ENCODE measurements at regions not wholly inside any gene's neighbourhood (a gene's known extent, or its start where the extent isn't known, plus 50 kb on each side); places are given as distances from the start of the nearest gene placed in this dataset.
"Not testable (repeated sequence)": the region's sequence is repeated elsewhere in the genome, so short reads cannot be mapped to it uniquely, and the experiment has no call there.

DNA sequence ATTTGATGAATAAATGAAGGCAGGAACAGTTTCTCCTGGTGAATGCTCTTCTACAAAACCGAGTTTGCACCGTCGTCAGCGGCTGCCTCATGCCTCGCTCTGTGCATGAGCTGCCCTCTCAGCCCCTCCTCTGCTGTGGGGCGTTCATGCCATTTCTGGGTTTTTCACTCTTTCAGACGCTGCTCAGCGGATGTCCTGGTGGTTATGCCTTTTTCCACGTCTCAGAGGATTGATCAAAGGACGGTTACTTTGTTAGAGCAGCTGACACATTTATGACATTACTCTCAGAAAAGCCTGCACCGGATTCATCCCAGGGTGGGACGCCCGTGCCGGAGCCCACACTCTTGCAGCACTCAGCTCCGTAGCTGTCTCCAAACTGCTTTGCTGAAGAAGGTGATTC lies 195.9 kb upstream of the PPP1R26 start:
- intact Hi-C loops (cut with micrococcal nuclease): no loop called here
- Histone ChIP-seq H3K4me3 (ENCODE audit: control extremely low read depth in 1 of 5, extremely low read depth in 1 of 5, insufficient read depth in 1 of 5, low read depth in 2 of 5, low read length in 4 of 5) (no peak overlapping the region), H3K4me1 (ENCODE audit: control insufficient read depth in 2 of 2, insufficient read depth in 2 of 2, low read length in 2 of 2) (no peaks in the 10 kb centered on the region), H3K9ac (ENCODE audit: low read length) (no peak overlapping the region), H3K36me3 (replicated peaks in 1 of 2; ENCODE audit: control extremely low read depth in 1 of 2, control insufficient read depth in 1 of 2, extremely low read depth in 1 of 2, insufficient read depth in 2 of 2, low read length in 1 of 2) (no peaks in the 10 kb centered on the region), H3K79me2 (ENCODE audit: control insufficient read depth, insufficient read depth, low read length) (no peaks in the 10 kb centered on the region), H3K9me3 (ENCODE audit: control extremely low read depth in 1 of 3, control insufficient read depth in 2 of 3, insufficient read depth in 1 of 3, low read length in 2 of 3) (peaks cover 0 to 15% (median 0%) of the 10 kb centered on the region in 3 donors), H4K20me1 (ENCODE audit: control insufficient read depth, insufficient read depth, low read length, poor library complexity, severe bottlenecking) (no peaks in the 10 kb centered on the region), H3K4me2 (replicated peaks; ENCODE audit: low read depth, low read length, poor library complexity, severe bottlenecking) (no peak overlapping the region), H2AFZ (ENCODE audit: insufficient read depth, low read depth, low read length, poor library complexity, severe bottlenecking) (no peak overlapping the region), H3K27me3 (replicated peaks in 1 of 4; ENCODE audit: control extremely low read depth in 1 of 4, control insufficient read depth in 3 of 4, insufficient read depth in 4 of 4, low read length in 3 of 4) (no peaks in the 10 kb centered on the region), H3K27ac (ENCODE audit: low read length in 2 of 2) (no peak overlapping the region)
- Mint-ChIP-seq H3K27ac (no peak overlapping the region), H3K4me1 (no peaks in the 10 kb centered on the region), H3K9me3 (ENCODE audit: insufficient read depth) (no peaks in the 10 kb centered on the region), H3K4me3 (no peak overlapping the region), H3K27me3 (no peaks in the 10 kb centered on the region)
- ATAC-seq (ENCODE audit: low read depth): no peak
- ChIA-PET CTCF (no interaction called here), POLR2A (no interaction called here)
- 67% methylated on average over 7 of the region's 15 CpGs for WGBS (ENCODE audit: insufficient coverage)
- no peak for DNase-seq
- TF ChIP-seq CTCF (IDR thresholded peaks at IDR 0.05) (no peak), EZH2 (IDR thresholded peaks at IDR 0.05; ENCODE audit: borderline replicate concordance, insufficient read depth, low read depth, low read length, poor library complexity, severe bottlenecking) (no peak)

DNA sequence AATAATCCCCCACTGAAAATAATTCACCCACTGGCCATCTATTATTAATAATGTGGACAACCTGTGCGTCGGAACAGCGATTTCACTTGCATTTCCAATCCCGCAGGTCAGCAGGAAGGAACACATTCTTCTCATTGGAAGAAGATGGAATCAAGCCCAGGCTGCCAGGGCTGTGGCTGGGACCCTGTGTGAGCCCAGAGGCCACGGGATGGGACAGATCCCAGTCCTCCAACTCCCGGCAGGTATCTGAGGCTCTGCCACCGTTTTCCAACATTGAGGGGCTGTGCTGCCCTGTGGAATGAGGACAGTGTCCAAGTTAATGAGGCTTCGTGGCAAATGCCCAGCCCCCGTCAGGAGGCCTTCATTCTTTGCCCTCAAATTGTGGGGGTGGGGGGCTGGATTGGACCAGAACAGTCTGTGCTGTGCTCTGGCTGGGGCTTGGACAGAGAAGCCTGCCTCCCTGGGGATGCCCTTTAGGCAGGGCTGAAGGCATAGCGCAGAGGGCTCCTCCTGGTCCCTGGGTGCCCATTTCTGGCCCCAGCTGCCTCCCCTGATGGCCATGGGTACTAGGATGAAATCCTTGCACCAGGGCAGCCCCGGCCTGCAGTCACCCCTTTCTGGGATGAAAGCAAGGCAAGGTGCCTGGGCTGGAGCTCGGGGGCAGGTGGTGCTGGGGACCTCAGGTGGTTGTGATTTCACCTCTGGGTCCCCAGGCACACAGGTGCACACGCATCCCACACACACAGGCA lies 195.0 kb upstream of the PPP1R26 start:
- Histone ChIP-seq H2AFZ (ENCODE audit: insufficient read depth, low read depth, low read length, poor library complexity, severe bottlenecking) (no peak overlapping the region), H3K27me3 (replicated peaks in 1 of 4; ENCODE audit: control extremely low read depth in 1 of 4, control insufficient read depth in 3 of 4, insufficient read depth in 4 of 4, low read length in 3 of 4) (no peaks in the 10 kb centered on the region), H3K4me2 (replicated peaks; ENCODE audit: low read depth, low read length, poor library complexity, severe bottlenecking) (no peak overlapping the region), H4K20me1 (ENCODE audit: control insufficient read depth, insufficient read depth, low read length, poor library complexity, severe bottlenecking) (no peaks in the 10 kb centered on the region), H3K27ac (ENCODE audit: low read length in 2 of 2) (no peak overlapping the region), H3K79me2 (ENCODE audit: control insufficient read depth, insufficient read depth, low read length) (no peaks in the 10 kb centered on the region), H3K36me3 (replicated peaks in 1 of 2; ENCODE audit: control extremely low read depth in 1 of 2, control insufficient read depth in 1 of 2, extremely low read depth in 1 of 2, insufficient read depth in 2 of 2, low read length in 1 of 2) (no peaks in the 10 kb centered on the region), H3K4me1 (ENCODE audit: control insufficient read depth in 2 of 2, insufficient read depth in 2 of 2, low read length in 2 of 2) (no peaks in the 10 kb centered on the region), H3K9ac (ENCODE audit: low read length) (no peak overlapping the region), H3K9me3 (ENCODE audit: control extremely low read depth in 1 of 3, control insufficient read depth in 2 of 3, insufficient read depth in 1 of 3, low read length in 2 of 3) (peaks cover 0 to 15% (median 0%) of the 10 kb centered on the region in 3 donors), H3K4me3 (ENCODE audit: control extremely low read depth in 1 of 5, extremely low read depth in 1 of 5, insufficient read depth in 1 of 5, low read depth in 2 of 5, low read length in 4 of 5) (no peak overlapping the region)
- ChIA-PET CTCF (no interaction called here), POLR2A (no interaction called here)
- Mint-ChIP-seq H3K4me3 (no peak overlapping the region), H3K27me3 (peaks cover 5% of the 10 kb centered on the region), H3K9me3 (ENCODE audit: insufficient read depth) (no peaks in the 10 kb centered on the region), H3K27ac (no peak overlapping the region), H3K4me1 (no peaks in the 10 kb centered on the region)
- DNase-seq: no peak
- TF ChIP-seq EZH2 (IDR thresholded peaks at IDR 0.05; ENCODE audit: borderline replicate concordance, insufficient read depth, low read depth, low read length, poor library complexity, severe bottlenecking) (no peak), CTCF (IDR thresholded peaks at IDR 0.05) (no peak)
- ATAC-seq (ENCODE audit: low read depth): no peak
- 86% methylated on average over 13 of the region's 13 CpGs for WGBS (ENCODE audit: insufficient coverage)
- intact Hi-C loops (cut with micrococcal nuclease): no loop called here

GRCh38 chr9:135286187-135286925 lies 193.2 kb upstream of the PPP1R26 start:
- WGBS (ENCODE audit: insufficient coverage): 86% methylated on average over 31 of the region's 33 CpGs
- CTCF ChIA-PET; intact Hi-C loops (cut with micrococcal nuclease); H3K79me2 ChIP-seq (ENCODE audit: control insufficient read depth, insufficient read depth, low read length); H3K4me2 ChIP-seq (replicated peaks; ENCODE audit: low read depth, low read length, poor library complexity, severe bottlenecking); H3K36me3 ChIP-seq (replicated peaks in 1 of 2; ENCODE audit: control extremely low read depth in 1 of 2, control insufficient read depth in 1 of 2, extremely low read depth in 1 of 2, insufficient read depth in 2 of 2, low read length in 1 of 2); H3K27ac Mint-ChIP-seq; H3K4me1 ChIP-seq (ENCODE audit: control insufficient read depth in 2 of 2, insufficient read depth in 2 of 2, low read length in 2 of 2); H3K9me3 Mint-ChIP-seq (ENCODE audit: insufficient read depth); H4K20me1 ChIP-seq (ENCODE audit: control insufficient read depth, insufficient read depth, low read length, poor library complexity, severe bottlenecking); H3K4me3 ChIP-seq (ENCODE audit: control extremely low read depth in 1 of 5, extremely low read depth in 1 of 5, insufficient read depth in 1 of 5, low read depth in 2 of 5, low read length in 4 of 5); H3K4me3 Mint-ChIP-seq; H3K4me1 Mint-ChIP-seq; H3K9ac ChIP-seq (ENCODE audit: low read length); POLR2A ChIA-PET; H2AFZ ChIP-seq (ENCODE audit: insufficient read depth, low read depth, low read length, poor library complexity, severe bottlenecking); H3K27ac ChIP-seq (ENCODE audit: low read length in 2 of 2); ATAC-seq (ENCODE audit: low read depth); H3K27me3 ChIP-seq (replicated peaks in 1 of 4; ENCODE audit: control extremely low read depth in 1 of 4, control insufficient read depth in 3 of 4, insufficient read depth in 4 of 4, low read length in 3 of 4); DNase-seq: not testable (repeated sequence)
- peaks cover 0 to 15% (median 0%) of the 10 kb centered on the region in 3 donors for H3K9me3 ChIP-seq (ENCODE audit: control extremely low read depth in 1 of 3, control insufficient read depth in 2 of 3, insufficient read depth in 1 of 3, low read length in 2 of 3)
- peaks cover 13% of the 10 kb centered on the region for H3K27me3 Mint-ChIP-seq
